HepG2 (cell line): ENCODE measurements at regions not wholly inside any gene's neighbourhood (a gene's known extent, or its start where the extent isn't known, plus 50 kb on each side); places are given as distances from the start of the nearest gene placed in this dataset.

ENCODE experiments used
- ARID2 ChIP-seq: sonication (generic); formaldehyde crosslinking; IDR thresholded peaks from 2 replicates; pipeline ENCODE4 v1.8.1; 2022; ENCODE audit warnings: mild to moderate bottlenecking, missing genetic modification reagents, borderline replicate concordance
- FOXJ3 ChIP-seq: sonication (generic); formaldehyde crosslinking; IDR thresholded peaks from 2 replicates; pipeline ENCODE4 v1.4.0; 2020; ENCODE audit warnings: missing genetic modification reagents, mild to moderate bottlenecking, borderline replicate concordance
- RBAK ChIP-seq: sonication (generic); formaldehyde crosslinking; IDR thresholded peaks from 2 replicates; pipeline ENCODE4 v1.5.1; 2020; ENCODE audit warnings: mild to moderate bottlenecking, missing genetic modification reagents
- SMARCE1 ChIP-seq: fragments of 450-650 bp; IDR thresholded peaks from 2 replicates; pipeline ENCODE4 v1.6.1; 2017; ENCODE audit warnings: borderline replicate concordance
- TCF7 ChIP-seq: sonication (generic); IDR thresholded peaks from 2 replicates; pipeline ENCODE4 v1.6.1; 2016; ENCODE audit warnings: antibody characterized with exemption, low read depth
- ZNF496 ChIP-seq: sonication (generic); formaldehyde crosslinking; IDR thresholded peaks from 2 replicates; pipeline ENCODE4 v1.8.1; 2023; ENCODE audit warnings: mild to moderate bottlenecking, moderate library complexity, missing genetic modification reagents; ENCODE audit not compliant: insufficient replicate concordance
- TF ChIP-seq, protein P1 (sequence below), 2 experiments: sonication (generic) in 1 of 2; formaldehyde crosslinking in 1 of 2; IDR thresholded peaks; 2 replicates each; pipeline versions ENCODE4 v1.6.1 to v1.9.0; 2014 to 2022; ENCODE audit warnings: antibody characterized with exemption in 1 of 2, borderline replicate concordance in 1 of 2, inconsistent platforms in 1 of 2, low read depth in 1 of 2, missing genetic modification reagents in 1 of 2
- TF ChIP-seq, protein P2 (sequence below): sonication (generic); formaldehyde crosslinking; conservative IDR thresholded peaks from 2 replicates; pipeline ENCODE4 v1.5.0; 2020; ENCODE audit warnings: missing genetic modification reagents
- TF ChIP-seq, protein P3 (sequence below): sonication (generic); formaldehyde crosslinking; IDR thresholded peaks from 2 replicates; pipeline ENCODE4 v1.4.0; 2020; ENCODE audit warnings: missing genetic modification reagents
- TF ChIP-seq, protein P4 (sequence below): sonication (generic); formaldehyde crosslinking; IDR thresholded peaks from 2 replicates; pipeline ENCODE4 v1.5.0; 2020; ENCODE audit warnings: missing genetic modification reagents

DNA sequence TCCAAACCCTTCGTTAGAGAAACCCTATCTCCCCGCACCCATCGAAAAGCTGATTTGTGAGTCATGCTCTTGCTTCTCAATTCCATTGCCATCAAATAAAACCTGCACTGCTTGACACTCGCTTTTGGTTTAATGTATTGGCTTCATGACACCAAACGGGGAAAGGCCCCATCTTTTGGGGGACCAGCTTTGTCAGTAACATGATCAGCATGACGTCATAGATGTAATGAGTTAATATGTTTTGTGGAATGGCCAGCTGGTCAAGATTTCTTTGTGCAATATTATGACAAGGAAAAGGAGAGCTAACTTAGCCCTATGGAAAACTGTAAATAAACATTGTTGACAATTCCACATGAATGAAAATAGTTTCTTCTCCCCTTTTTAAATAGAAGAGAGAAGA is 1260.5 kb upstream of the CELF2 start:
- TF ChIP-seq ZNF496 (CRISPR knock-in tag) (no peak), ARID2 (no peak), SMARCE1 (no peak), RBAK (CRISPR knock-in tag) (no peak), TCF7 (no peak), FOXJ3 (CRISPR knock-in tag) (no peak)
- TF ChIP-seq, protein P1, sequence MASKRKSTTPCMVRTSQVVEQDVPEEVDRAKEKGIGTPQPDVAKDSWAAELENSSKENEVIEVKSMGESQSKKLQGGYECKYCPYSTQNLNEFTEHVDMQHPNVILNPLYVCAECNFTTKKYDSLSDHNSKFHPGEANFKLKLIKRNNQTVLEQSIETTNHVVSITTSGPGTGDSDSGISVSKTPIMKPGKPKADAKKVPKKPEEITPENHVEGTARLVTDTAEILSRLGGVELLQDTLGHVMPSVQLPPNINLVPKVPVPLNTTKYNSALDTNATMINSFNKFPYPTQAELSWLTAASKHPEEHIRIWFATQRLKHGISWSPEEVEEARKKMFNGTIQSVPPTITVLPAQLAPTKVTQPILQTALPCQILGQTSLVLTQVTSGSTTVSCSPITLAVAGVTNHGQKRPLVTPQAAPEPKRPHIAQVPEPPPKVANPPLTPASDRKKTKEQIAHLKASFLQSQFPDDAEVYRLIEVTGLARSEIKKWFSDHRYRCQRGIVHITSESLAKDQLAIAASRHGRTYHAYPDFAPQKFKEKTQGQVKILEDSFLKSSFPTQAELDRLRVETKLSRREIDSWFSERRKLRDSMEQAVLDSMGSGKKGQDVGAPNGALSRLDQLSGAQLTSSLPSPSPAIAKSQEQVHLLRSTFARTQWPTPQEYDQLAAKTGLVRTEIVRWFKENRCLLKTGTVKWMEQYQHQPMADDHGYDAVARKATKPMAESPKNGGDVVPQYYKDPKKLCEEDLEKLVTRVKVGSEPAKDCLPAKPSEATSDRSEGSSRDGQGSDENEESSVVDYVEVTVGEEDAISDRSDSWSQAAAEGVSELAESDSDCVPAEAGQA (IDR thresholded peaks at IDR 0.05; ENCODE audit: low read depth): no peak
- TF ChIP-seq, protein P1 (CRISPR knock-in tag; IDR thresholded peaks at IDR 0.05; ENCODE audit: borderline replicate concordance): no peak
- TF ChIP-seq, protein P2, sequence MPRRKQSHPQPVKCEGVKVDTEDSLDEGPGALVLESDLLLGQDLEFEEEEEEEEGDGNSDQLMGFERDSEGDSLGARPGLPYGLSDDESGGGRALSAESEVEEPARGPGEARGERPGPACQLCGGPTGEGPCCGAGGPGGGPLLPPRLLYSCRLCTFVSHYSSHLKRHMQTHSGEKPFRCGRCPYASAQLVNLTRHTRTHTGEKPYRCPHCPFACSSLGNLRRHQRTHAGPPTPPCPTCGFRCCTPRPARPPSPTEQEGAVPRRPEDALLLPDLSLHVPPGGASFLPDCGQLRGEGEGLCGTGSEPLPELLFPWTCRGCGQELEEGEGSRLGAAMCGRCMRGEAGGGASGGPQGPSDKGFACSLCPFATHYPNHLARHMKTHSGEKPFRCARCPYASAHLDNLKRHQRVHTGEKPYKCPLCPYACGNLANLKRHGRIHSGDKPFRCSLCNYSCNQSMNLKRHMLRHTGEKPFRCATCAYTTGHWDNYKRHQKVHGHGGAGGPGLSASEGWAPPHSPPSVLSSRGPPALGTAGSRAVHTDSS (CRISPR knock-in tag): no peak
- TF ChIP-seq, protein P3, sequence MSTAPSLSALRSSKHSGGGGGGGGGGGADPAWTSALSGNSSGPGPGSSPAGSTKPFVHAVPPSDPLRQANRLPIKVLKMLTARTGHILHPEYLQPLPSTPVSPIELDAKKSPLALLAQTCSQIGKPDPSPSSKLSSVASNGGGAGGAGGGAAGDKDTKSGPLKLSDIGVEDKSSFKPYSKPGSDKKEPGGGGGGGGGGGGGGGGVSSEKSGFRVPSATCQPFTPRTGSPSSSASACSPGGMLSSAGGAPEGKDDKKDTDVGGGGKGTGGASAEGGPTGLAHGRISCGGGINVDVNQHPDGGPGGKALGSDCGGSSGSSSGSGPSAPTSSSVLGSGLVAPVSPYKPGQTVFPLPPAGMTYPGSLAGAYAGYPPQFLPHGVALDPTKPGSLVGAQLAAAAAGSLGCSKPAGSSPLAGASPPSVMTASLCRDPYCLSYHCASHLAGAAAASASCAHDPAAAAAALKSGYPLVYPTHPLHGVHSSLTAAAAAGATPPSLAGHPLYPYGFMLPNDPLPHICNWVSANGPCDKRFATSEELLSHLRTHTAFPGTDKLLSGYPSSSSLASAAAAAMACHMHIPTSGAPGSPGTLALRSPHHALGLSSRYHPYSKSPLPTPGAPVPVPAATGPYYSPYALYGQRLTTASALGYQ (CRISPR knock-in tag): no peak
- TF ChIP-seq, protein P4, sequence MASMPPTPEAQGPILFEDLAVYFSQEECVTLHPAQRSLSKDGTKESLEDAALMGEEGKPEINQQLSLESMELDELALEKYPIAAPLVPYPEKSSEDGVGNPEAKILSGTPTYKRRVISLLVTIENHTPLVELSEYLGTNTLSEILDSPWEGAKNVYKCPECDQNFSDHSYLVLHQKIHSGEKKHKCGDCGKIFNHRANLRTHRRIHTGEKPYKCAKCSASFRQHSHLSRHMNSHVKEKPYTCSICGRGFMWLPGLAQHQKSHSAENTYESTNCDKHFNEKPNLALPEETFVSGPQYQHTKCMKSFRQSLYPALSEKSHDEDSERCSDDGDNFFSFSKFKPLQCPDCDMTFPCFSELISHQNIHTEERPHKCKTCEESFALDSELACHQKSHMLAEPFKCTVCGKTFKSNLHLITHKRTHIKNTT (CRISPR knock-in tag): no peak
